Activated CD8-positive, alpha-beta memory T cell treated with anti-CD3 and anti-CD28 coated beads for 1 hour (primary cell): ENCODE measurements at regions not wholly inside any gene's neighbourhood (a gene's known extent, or its start where the extent isn't known, plus 50 kb on each side); places are given as distances from the start of the nearest gene placed in this dataset.

Source experiments
- DNase-seq, 2 donors: peaks; one replicate each; pipeline ENCODE4 v3.0.0-alpha.2; 2020; ENCODE audit warnings: low read depth in 1 of 2; ENCODE audit errors: extremely low read depth in 1 of 2

DNA sequence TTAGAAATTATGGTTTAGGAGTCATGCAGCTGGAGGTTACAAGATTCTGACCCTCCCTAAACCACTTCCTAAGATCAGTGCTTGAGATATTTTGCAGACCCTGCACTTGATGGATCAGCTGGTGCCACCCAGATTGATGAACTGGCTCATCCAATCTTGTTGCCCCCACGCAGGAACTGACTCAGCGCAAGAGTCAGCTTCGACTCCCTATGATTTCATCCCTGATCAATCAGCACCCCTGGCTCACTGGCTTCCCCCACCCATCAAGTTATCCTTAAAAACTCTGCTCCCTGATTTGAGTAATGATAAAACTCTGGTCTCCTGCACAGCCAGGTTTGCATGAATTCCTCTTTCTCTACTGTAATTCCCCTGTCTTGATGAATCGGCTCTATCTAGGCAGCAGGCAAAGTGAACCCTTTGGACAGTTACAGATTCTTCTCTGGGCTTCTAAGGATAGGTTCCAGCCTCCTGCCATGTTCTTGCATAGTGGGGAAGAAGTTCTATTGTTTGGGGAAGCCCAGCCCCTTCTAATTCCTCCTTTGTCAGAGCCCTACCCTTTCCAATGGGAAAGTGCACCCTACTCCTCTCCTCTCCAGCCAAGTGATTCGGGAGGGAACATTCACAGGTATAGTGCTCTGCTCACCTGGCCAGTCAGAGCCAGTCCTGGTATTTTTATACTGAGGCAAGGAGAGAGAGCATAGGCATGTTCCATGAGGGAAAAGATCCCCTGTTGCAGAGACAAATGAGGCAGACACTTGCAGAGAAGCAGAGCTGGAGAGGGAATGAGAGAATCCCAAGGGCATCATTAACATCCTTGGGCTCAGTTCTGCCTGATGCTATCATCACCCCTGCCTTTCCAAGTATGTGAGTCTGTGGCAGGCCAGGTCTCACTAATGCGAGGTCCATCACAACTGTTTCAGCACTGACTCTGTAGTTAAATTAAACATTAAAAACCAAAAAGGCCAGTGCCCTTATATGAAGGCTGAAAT, 224.4 kb upstream of the GALNT17 start:
- no peak for DNase-seq

DNA sequence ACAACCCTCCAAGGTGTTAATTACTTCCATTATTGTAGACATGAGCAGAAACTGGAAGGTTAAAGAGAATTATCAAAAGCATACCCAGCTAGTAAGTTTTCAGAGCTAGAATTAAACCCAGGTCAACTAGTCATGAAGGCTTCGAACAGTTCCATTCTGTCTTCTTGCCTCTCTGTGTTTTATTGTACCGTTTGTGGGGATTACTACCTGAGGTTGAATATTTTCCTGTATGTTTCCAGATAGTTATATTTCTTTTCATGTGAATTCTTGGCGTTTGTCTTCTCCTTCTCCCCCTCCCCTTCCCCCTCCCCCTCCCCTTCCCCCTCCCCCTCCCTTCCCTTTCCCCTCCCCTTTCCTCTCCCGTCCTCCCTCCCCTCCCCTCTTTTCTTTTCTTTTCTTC, 218.0 kb upstream of the GALNT17 start:
- no peak for DNase-seq

DNA sequence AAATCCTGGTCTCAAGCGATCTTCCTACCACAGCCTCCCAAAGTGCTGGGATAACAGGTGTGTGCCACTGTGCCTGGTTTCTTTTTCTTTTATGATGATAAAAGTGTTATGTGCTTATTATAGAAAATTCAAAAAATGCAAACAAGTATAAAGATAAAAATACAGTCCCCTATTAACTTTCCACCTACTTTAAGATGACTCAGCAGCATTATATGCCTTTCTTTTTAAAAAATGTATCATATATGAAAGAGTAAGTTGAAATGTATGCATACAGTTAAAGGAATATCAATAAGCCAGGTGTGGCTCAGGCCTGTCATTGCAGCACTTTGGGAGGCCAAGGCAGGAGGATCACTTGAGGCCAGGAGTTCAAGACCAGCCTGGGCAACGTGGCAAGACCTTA, 216.9 kb upstream of the GALNT17 start:
- no peak for DNase-seq

DNA sequence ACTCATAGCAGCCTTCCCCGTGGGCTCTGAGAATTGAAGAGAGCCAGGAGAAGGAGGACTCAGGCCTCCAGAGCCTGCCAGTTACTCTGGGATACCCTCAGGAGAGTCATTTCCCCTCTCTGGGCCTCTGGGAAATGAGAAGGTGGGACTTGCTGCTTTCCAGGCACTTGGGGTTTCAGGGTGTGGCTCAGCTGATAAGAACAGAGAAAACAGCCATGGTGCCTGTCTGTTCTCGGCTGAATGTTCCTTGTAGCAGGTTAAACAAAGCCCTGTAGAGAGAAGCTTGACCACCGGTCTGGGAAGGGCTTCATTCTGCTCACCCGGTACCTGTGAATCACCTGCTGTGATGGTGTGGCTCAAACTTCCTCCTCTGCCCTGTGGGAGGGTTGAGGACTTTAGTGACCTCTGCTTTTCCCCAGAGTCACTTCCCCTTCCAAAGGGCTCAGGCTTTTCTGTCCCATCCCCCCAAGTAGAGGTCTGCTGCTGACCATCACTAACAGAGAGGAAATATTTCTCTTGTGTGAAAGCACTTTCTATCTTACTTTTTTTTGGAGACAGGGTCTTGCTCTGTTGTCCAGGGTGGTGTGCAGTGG, 212.4 kb upstream of the GALNT17 start:
- DNase-seq: no peak

DNA sequence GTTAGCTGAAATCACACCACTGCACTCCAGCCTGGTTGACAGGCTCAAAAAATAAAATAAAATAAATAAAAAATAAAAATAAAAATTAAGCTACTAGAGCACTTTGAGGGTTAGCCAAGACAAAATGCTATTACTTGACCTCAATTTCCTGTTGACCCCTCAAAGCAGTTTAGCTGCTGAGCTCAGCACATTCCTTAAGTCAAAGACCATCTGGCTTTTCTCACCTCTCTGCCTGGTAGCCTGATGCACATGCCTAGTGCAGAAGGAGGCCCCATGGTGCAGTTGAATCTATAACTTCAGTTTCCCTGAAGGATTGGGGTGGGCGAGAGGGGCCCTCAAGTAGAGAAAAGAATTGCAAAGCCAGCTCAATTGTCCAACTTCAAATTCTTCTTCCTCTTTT, 211.1 kb upstream of the GALNT17 start:
- DNase-seq: no peak

DNA sequence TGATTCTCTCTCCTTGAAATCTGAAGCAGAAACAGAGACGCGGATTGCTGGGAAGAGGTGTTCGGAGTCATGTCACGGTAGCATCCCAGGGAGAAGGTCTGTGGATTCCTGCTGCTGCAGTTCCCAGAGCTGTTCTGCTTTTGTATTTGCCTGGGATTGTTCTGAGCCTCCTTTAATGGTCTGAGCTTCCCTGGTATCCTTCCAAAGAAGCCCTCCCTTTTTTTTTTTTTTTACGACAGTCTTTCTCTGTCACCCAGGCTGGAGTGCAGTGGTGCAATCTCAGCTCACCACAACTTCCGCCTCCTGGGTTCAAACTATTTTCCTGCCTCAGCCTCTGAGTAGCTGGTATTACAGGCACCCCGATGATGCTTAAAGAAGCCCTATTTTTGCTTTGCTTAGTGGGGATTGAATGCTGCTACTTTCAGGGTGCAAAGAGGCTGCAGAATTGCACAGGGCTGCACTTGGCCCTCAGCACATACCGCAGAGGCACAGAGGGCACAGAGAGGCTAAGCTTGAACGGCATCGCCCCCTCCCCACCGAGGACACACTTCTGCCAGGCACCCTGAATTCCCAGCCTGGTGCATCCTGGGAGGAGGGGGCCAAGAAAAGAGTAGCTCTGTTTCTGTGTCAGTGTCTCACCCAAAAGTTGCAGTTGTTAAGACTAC, 208.6 kb upstream of the GALNT17 start:
- DNase-seq: no peak

DNA sequence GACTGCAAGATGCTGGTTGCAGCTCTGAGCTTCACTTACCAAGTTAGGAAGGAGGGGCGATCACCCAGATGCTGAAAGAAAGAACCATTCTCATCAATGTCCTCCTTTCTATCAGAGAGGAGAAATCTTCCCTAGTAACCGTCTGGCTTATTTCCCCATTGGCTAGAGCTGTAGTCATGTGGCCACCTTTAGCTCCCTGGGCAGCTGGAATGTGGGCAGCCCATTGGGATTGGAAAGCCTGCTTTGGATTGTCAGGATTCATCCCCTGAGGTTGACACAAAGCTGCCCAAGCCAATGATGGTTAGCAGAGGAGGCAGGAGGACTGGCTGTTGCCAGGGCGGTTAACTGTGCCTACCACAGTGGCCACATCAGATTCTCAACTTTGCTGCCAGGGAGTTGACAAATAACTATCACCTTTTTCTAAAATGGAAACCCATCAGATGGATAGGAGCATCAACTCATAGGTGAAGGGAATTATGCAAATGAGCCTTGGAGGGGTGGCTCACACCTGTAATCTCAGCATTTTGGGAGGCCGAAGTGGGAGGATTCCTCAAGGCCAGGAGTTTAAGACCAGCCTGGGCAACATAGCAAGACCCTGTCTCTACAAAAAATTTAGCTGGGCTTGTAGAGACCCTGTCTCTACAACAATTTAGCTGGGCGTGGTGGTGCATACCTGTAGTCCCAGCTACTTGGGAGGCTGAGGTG, 206.4 kb upstream of the GALNT17 start:
- no peak for DNase-seq

DNA sequence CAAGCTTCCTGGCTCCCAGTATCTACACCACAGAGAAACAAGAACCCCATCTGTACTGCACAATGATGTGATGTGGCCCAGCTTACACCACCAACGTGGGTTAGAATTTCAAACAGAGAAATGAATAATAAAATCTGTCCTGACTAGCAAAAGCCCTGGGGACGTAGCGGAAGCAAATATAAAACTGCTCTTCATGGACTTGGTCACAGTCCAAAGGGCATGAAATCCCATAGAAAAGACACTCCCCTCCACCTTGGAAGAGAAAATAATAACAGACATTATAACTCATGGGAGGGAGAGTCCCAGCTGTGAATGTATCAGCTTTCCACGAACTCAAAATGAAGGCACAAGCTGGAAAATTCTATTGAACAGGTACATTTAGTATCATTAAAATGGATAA, 205.3 kb upstream of the GALNT17 start:
- DNase-seq: no peak

DNA sequence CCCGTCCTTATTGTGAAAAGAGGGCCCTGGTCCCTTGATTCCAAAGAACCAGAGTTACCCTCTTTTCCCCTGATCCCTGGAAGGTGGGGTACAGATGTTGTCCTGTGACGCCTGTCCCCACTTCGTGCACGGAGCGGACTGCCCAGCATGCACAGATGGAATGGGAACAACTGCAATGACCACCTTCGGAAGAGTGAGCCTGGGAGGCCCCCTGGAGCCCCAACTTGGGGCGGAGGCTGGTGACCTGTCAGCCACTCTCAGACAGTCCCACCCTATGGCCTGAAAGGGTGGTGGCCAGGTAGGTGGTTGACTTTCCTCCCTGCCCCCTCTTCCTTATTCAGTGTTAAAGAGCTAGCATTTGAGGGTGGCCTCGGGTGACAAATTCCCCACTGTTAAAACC, 196.6 kb upstream of the GALNT17 start:
- DNase-seq: no peak

DNA sequence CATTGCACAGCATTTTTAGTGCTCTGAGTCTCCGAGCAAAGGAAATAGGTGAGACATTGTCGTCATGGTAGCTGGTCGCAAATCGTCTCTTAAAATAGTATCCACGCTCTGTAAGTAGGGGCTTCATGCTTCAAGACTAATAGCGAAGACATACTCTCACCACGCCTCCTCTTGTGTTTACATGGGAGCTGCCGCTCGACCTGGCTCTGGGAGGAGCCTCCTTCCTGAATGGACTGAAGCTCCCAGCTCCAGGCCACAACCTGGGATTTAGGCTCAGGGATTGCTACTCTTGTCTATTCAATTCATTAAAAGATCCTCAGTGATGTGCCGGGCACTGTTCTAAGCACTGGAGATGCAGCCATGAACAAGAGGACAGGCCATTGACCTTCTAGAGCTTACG, 196.1 kb upstream of the GALNT17 start:
- DNase-seq: no peak

DNA sequence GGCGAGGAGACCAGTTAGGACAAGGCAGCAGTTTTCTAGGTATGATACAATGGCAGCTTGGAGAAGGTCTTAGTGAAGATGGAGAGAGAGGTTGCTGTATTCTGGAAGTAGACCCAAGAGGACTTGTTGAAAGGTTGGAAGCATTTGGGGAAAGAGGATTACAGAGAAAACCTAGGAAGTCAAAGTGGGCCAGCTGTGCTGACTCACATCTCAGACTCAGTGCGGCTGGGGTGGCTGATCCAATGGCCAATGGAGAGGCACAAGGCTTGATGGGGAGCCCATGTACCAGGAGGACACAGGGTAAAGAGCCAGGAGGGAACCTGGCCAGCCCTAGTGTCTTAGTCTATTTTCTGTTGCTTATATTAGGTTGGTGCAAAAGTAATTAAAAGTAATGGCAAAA, 194.5 kb upstream of the GALNT17 start:
- DNase-seq: no peak

DNA sequence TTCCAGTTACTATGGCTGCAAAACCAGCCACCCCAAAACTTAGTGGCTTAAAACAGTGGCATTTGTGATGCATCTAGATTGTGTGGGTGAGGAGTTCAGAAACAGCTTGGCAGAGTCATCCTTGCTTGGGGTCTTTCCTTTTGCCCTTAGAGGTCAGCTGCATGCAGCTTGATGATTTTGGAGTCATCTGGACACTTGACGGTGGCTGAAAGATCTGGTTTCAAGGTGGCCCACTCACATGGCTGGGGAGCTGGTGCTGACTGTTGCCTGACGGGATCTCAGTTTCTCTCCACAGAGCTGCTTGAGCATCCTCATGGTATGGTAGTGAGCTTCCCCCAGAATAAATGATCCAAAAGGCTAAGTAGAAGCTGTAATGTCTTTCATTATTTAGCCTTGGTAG, 191.3 kb upstream of the GALNT17 start:
- DNase-seq: no peak

DNA sequence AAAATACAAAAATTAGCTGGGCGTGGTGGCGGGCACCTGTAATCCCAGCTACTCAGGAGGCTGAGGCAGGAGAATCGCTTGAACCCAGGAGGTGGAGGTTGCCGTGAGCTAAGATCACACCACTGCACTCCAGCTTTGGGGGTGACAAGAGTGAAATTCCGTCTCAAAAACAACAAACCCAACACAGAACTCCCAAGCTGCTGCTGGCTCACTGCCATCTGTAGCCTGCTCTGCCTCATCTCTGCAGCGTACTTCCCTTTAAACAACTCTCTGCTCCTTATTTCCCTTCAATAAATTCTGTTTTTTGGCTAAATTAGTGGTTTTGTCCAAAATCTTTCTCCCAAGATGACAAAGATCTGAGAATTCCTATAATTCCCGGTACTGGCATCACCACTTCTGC, 189.2 kb upstream of the GALNT17 start:
- DNase-seq: no peak

DNA sequence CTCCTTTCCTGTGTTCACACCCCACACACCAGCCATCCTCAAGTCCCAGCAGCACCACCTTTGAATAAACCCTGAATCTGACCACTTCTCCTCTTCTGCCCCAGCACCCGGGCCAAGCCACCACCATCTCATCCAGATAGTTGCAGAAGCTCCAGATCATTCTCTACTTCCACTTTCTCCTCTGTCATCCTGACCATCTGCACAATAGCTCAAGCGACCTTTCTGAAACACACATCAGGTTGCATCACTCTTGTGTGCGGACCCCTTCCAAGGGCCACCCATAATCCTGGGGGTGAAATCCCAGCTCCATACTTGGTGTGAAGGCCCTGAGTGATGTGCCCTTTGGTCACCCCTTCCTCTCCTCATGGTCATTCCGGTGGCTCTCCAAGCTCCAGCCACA, 187.4 kb upstream of the GALNT17 start:
- no peak for DNase-seq

DNA sequence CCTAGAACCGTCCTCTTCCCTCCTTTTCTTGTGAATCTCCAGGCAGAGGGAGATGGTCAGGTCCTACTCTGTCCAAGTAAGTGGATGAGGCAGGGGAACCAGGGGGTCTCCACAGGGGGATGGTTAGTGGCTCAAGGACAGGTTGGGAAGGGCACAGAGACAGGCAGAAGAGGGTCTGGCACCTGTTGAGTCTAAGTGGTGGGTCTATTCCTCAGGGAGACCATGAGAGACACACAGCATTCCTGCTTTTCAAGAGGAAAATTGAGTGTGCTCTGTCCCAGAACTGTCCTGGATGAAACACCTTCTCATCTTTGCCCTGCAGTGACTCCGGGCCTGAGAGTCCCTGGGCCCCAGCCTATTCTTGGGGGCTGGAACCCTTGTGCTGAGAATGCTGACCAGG, 184.8 kb upstream of the GALNT17 start:
- no peak for DNase-seq

DNA sequence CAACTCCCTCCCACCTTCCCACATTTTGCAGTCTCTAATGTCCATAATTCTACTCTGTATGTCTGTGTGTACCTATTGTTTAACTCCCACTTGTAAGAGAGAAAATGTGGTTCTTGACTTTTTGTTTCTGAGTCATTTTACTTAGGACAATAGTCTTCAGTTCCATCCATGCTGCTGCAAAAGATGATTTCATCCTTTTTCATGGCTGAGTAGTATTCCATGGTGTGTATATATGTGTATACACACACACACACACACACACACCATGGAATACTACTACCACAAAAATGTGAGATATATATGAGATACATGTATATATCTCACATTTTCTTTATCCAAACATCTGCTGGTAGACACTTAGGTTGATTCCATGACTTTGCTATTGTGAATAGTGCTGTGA, 182.1 kb upstream of the GALNT17 start:
- no peak for DNase-seq

DNA sequence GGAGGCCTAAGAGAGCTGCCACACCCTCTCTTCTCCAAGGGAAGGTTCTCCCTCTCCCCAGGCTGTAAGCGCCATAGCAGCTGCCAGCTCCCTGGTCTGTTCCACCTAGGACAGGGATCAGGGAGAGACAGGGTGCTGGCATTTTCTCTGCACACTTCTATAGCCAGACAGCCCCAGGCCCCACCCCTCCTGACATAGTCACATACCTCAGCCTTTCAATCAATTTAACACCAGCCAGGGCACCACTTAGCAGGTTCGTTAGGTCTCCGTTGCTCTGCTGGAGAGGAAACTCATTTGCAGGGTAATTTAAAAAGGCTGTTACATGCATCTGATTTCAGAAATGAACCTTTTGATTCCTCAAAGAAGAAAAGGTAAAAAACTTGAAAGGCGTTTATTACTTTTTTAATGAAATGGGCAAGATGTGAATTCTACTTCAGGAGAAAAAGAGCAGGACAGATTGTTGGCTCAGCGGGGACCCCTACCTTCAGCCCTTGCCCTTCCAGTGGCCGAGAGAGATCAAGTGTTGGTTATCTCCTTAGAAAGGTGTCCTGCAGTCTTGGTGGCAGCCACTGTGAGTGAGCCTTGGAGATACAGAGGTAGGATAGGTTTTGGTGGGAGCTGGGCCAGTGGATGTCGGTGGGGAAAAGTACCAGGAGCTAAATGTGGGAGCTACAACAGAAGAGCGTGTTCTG, 180.5 kb upstream of the GALNT17 start:
- no peak for DNase-seq

DNA sequence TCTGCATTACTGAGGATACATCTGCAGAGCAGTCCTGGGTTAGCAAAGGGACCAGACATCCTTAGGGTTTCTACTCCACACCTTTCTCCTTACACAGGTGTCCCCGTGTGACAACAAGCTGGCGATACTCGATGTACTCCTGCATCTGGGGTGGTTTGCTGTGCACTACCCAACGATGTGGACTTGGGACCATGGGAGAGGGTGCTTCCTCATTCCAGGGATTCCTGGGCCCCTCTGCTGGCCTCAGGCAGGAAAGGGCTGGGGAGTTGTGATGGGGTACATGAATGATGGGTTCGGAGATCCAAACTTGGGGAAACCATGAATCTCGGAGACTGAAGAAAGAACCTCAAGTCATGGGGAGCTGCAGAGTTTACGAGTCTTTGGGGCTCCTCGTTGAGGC, 179.6 kb upstream of the GALNT17 start:
- DNase-seq: no peak

DNA sequence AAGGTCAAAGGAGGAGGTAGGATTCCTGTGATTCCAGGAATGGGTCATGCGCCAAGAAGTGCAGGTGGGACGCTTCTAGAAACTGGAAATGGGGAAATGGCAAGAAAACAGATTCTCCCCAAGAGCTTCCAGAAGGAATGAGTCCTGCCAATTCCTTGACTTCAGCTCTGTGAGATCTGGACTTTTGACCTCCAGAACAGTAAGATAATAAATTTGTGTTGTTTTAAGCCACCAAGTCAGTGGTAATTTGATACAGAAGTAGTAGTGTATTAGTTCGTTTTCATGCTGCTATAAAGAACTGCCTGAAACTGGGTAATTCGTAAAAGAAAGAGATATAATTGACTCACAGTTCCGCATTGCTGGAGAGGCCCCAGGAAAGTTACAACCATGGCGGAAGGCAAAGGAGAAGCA, 178.6 kb upstream of the GALNT17 start:
- no peak for DNase-seq

DNA sequence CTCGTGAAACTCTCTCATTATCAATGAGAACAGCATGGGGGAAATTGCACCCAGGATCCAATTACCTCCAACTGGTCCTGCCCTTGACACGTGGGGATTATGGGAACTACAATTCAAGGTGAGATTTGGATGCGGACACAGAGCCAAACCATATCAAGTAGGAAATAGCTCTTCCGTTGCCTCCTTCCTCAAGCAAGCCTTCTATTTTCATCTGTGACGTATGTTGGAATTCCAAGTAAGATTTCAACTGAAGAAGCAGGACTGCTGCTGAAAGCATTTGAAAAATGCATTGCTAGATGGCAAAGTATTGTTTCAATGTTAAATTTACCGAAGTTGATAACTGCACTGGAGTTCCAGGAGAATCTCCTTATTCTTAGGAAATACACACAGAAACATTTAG, 178.1 kb upstream of the GALNT17 start:
- no peak for DNase-seq

DNA sequence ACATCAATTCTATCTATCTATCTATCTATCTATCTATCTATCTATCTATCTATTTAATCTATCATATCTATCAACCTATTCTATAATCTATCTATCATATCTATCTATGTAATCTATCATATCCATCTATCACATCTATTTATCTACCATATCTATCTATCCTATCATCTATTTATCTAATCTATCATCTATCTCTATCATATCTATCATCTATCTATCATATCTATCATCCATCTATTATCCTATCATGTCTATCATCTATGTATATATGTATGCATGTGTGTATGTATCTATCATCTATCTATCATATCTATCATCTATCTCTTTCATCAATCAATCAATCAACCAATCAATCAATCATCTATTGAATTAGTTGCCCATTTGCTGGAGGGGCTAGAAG, 159.3 kb upstream of the GALNT17 start:
- no peak for DNase-seq
